ENCODE measurements at regions not wholly inside any gene's neighbourhood (a gene's known extent, or its start where the extent isn't known, plus 50 kb on each side); places are given as distances from the start of the nearest gene placed in this dataset.

DNA sequence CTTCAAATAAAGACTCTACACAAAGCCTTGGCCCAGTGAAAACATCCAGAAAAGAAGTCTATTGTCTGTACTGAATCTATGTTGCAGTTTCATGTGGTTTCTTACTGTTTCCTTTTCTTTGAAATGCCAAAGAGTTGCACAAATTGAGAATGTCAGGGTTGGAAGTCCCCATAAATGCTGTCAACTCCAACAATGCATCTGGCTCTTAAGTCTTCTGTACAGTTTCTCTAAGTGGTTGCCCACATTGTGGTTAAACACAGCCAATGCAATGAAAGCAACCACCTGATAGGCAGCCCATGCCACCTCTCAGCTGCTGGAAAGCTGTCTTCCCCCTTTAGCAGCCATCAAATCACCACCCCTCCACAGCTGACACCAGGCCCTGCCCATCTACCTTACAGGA, 67.2 kb upstream of the C1GALT1C1 start:
- intact Hi-C loops (cut with micrococcal nuclease; ENCODE audit: unreplicated experiment) = no loop called here
- no peaks in the 10 kb centered on the region for H3K36me3 ChIP-seq (ENCODE audit: insufficient read depth, low read length)
- CTCF ChIA-PET (ENCODE audit: unreplicated experiment) = no interaction called here
- H2AFZ ChIP-seq (ENCODE audit: low read length) = no peak overlapping the region
- H3K4me1 ChIP-seq (ENCODE audit: insufficient read depth, low read length, poor library complexity, severe bottlenecking) = no peaks in the 10 kb centered on the region
- POLR2A ChIA-PET = interaction anchor here (0.6 kb wide), 1 partner anchor 1271 kb away, joined by 3 read pairs; no protein-coding TSS in a partner anchor
- no peak overlapping the region for H3K4me3 ChIP-seq (ENCODE audit: low read depth, low read length, poor library complexity, severe bottlenecking)
- no peak for TF ChIP-seq EZH2phosphoT487 (IDR thresholded peaks at IDR 0.05; ENCODE audit: borderline replicate concordance, low read depth, low read length)
- TF ChIP-seq, protein P1, sequence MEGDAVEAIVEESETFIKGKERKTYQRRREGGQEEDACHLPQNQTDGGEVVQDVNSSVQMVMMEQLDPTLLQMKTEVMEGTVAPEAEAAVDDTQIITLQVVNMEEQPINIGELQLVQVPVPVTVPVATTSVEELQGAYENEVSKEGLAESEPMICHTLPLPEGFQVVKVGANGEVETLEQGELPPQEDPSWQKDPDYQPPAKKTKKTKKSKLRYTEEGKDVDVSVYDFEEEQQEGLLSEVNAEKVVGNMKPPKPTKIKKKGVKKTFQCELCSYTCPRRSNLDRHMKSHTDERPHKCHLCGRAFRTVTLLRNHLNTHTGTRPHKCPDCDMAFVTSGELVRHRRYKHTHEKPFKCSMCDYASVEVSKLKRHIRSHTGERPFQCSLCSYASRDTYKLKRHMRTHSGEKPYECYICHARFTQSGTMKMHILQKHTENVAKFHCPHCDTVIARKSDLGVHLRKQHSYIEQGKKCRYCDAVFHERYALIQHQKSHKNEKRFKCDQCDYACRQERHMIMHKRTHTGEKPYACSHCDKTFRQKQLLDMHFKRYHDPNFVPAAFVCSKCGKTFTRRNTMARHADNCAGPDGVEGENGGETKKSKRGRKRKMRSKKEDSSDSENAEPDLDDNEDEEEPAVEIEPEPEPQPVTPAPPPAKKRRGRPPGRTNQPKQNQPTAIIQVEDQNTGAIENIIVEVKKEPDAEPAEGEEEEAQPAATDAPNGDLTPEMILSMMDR (conservative IDR thresholded peaks at IDR 0.05; ENCODE audit: low read length) = no peak
- H3K27ac ChIP-seq (ENCODE audit: low read depth, low read length, poor library complexity, severe bottlenecking) = no peak overlapping the region
- H3K4me2 ChIP-seq (ENCODE audit: low read length) = no peak overlapping the region
- no peaks in the 10 kb centered on the region for H3K9me2 ChIP-seq (ENCODE audit: insufficient read depth, low read length)
- H4K20me1 ChIP-seq (ENCODE audit: insufficient read depth, low read length) = no peaks in the 10 kb centered on the region
- no TSS peak for BruUV-seq (replicated peaks)
- H3K9me3 ChIP-seq (ENCODE audit: low read length) = no peaks in the 10 kb centered on the region
- H3K79me2 ChIP-seq (ENCODE audit: insufficient read depth, low read depth, low read length) = no peaks in the 10 kb centered on the region
- peak; percentile 1 for DNase-seq (ENCODE audit: low spot score)

DNA sequence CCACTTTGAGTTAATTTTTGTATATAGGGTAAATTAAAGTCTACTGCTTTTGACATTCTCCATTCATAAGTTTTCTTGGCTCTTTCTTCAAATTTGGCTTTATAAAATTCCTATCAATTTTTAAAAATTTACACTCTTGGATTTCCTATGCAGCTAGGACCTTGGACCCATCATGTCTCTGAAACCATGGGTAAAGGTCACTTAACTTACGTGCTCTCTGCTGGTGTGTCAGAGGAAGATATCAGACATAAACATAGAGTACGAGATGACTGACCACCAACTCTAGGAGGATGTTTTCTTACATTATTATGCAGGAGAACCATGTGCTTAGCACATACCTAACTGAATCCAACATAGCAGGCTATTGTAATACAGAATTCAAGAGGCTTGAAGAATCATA, 62.5 kb upstream of the C1GALT1C1 start:
- no peaks in the 10 kb centered on the region for H4K20me1 ChIP-seq (ENCODE audit: insufficient read depth, low read length)
- TF ChIP-seq, protein P1 (conservative IDR thresholded peaks at IDR 0.05; ENCODE audit: low read length) = no peak
- TF ChIP-seq EZH2phosphoT487 (IDR thresholded peaks at IDR 0.05; ENCODE audit: borderline replicate concordance, low read depth, low read length) = no peak
- no peaks in the 10 kb centered on the region for H3K4me1 ChIP-seq (ENCODE audit: insufficient read depth, low read length, poor library complexity, severe bottlenecking)
- ChIA-PET CTCF (ENCODE audit: unreplicated experiment) (no interaction called here), POLR2A (no interaction called here)
- DNase-seq (ENCODE audit: low spot score) = no peak
- H3K27ac ChIP-seq (ENCODE audit: low read depth, low read length, poor library complexity, severe bottlenecking) = no peak overlapping the region
- H3K9me2 ChIP-seq (ENCODE audit: insufficient read depth, low read length) = no peaks in the 10 kb centered on the region
- no peaks in the 10 kb centered on the region for H3K79me2 ChIP-seq (ENCODE audit: insufficient read depth, low read depth, low read length)
- no peaks in the 10 kb centered on the region for H3K36me3 ChIP-seq (ENCODE audit: insufficient read depth, low read length)
- BruUV-seq (replicated peaks) = no TSS peak
- H3K9me3 ChIP-seq (ENCODE audit: low read length) = no peaks in the 10 kb centered on the region
- no peak overlapping the region for H3K4me2 ChIP-seq (ENCODE audit: low read length)
- H2AFZ ChIP-seq (ENCODE audit: low read length) = no peak overlapping the region
- no peak overlapping the region for H3K4me3 ChIP-seq (ENCODE audit: low read depth, low read length, poor library complexity, severe bottlenecking)
- intact Hi-C loops (cut with micrococcal nuclease; ENCODE audit: unreplicated experiment) = no loop called here

DNA sequence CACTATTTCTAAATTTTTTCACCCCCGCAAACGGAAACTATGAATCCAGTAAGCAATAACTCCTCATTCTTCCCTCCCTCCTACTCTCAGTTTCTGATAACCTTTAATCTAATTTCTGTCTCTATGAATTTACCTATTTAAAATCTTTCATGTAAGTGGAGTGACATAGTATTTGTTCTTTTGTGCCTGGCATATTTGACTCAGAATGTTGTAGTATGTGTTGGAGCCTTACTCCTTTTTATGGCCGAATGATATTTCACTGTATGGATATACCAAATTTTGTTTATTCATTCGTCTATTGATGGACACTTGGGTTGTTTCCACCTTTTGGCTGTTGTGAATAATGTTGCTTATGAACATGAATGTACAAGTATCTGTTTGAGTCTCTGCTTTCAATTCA, 61.1 kb upstream of the C1GALT1C1 start:
- no peak overlapping the region for H3K4me2 ChIP-seq (ENCODE audit: low read length)
- TF ChIP-seq, protein P1 (conservative IDR thresholded peaks at IDR 0.05; ENCODE audit: low read length) = no peak
- no peak for TF ChIP-seq EZH2phosphoT487 (IDR thresholded peaks at IDR 0.05; ENCODE audit: borderline replicate concordance, low read depth, low read length)
- H2AFZ ChIP-seq (ENCODE audit: low read length) = no peak overlapping the region
- H3K36me3 ChIP-seq (ENCODE audit: insufficient read depth, low read length) = no peaks in the 10 kb centered on the region
- intact Hi-C loops (cut with micrococcal nuclease; ENCODE audit: unreplicated experiment) = no loop called here
- no peaks in the 10 kb centered on the region for H3K4me1 ChIP-seq (ENCODE audit: insufficient read depth, low read length, poor library complexity, severe bottlenecking)
- no peak overlapping the region for H3K4me3 ChIP-seq (ENCODE audit: low read depth, low read length, poor library complexity, severe bottlenecking)
- no peak for DNase-seq (ENCODE audit: low spot score)
- CTCF ChIA-PET (ENCODE audit: unreplicated experiment) = no interaction called here
- H3K79me2 ChIP-seq (ENCODE audit: insufficient read depth, low read depth, low read length) = no peaks in the 10 kb centered on the region
- no peaks in the 10 kb centered on the region for H4K20me1 ChIP-seq (ENCODE audit: insufficient read depth, low read length)
- POLR2A ChIA-PET = no interaction called here
- no peaks in the 10 kb centered on the region for H3K9me2 ChIP-seq (ENCODE audit: insufficient read depth, low read length)
- H3K9me3 ChIP-seq (ENCODE audit: low read length) = no peaks in the 10 kb centered on the region
- no TSS peak for BruUV-seq (replicated peaks)
- no peak overlapping the region for H3K27ac ChIP-seq (ENCODE audit: low read depth, low read length, poor library complexity, severe bottlenecking)

Data from OCI-LY7 (cell line).